GM12892 (cell line): ENCODE measurements at regions not wholly inside any gene's neighbourhood (a gene's known extent, or its start where the extent isn't known, plus 50 kb on each side); places are given as distances from the start of the nearest gene placed in this dataset.

ENCODE experiments used
- DNase-seq: peaks from one replicate; pipeline ENCODE4 v3.0.0; 2011; ENCODE audit not compliant: insufficient read length
- FAIRE-seq: peaks from 2 replicates; lab custom pipeline; 2011; peaks lifted over from hg19 to GRCh38; lab: Jason Lieb, UNC
- POLR2A ChIP-seq: IDR thresholded peaks from 2 replicates; pipeline ENCODE4 v1.6.1; 2011; ENCODE audit warnings: low read depth, low read length, control low read depth
- POLR2AphosphoS5 ChIP-seq: IDR thresholded peaks from 2 replicates; pipeline ENCODE4 v1.6.1; 2011; ENCODE audit warnings: low read depth, low read length, control low read depth
- TAF1 ChIP-seq: IDR thresholded peaks from 2 replicates; pipeline ENCODE4 v1.6.1; 2011; ENCODE audit warnings: low read depth, mild to moderate bottlenecking, control low read depth, low read length, borderline replicate concordance

GRCh38 chr2:144683107-144683753 lies 163.3 kb upstream of the ZEB2 start:
- TF ChIP-seq POLR2A = no peak
- TF ChIP-seq TAF1 = no peak
- no peak for TF ChIP-seq POLR2AphosphoS5
- FAIRE-seq = no peak

DNA sequence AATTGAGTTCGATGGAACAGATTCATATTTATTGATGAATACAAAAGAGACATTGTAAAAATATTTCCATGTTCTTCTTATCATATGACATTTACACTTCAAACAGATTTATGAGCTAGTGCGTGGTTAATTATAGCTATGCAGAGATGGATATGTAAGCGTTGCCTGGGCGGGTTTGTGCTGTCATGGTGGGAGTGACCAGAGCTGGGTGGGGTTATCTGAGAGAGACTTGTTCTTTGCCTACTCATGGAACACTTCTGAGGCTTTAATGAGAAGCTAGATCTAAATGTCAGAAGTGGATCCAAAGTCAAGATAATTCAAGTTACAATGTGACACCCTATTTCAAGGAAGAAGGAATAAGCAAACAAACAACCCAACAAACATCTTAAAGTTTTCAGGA lies 162.3 kb upstream of the ZEB2 start:
- DNase-seq (no peak), FAIRE-seq (no peak)
- no peak for TF ChIP-seq POLR2AphosphoS5
- TF ChIP-seq TAF1 = no peak
- no peak for TF ChIP-seq POLR2A

More at GRCh38 chr2:144683107-144683753, 163.3 kb upstream of the ZEB2 start:
- DNase-seq = no peak

DNA sequence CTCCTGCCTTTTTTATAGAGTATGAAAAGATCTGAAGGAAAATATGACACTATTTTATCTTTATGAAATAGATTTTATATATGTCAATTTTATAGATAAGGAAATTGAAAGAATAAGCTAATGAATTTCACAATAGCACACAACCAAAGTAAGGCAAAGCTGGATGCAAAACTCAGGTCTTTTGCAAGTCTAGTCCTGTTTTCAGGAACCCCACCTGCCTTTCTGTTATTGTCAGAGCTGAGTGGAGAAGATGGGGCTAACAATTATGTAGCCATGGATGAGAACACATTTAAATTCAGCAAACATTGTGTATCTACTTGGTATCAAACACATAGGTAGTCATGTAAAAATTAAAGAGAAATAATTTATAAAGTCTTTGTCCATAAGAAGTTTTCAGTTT lies 161.5 kb upstream of the ZEB2 start:
- no peak for TF ChIP-seq TAF1
- no peak for TF ChIP-seq POLR2AphosphoS5
- no peak for TF ChIP-seq POLR2A
- FAIRE-seq (no peak), DNase-seq (no peak)

DNA sequence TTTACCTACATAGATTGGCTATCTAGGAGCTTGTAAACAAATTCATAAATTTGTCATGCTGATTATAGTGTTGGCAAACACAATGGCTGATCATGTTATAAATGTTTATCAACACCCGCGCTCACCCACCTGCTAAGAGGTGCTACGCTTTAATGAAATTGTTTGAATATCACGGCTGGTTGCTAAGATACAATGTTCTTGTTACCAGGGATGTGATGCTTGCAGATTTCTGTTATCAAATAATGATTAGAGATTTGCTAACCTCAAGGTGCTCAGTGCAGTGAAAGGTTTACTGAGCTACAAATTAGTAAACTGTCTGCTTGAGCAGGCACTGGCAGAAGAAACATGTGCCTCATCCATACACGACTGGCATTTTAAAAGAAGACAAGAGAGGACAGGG lies 160.0 kb upstream of the ZEB2 start:
- FAIRE-seq (no peak), DNase-seq (no peak)

GRCh38 chr2:144678736-144679135 lies 158.8 kb upstream of the ZEB2 start:
- TF ChIP-seq POLR2AphosphoS5 = no peak
- DNase-seq (no peak), FAIRE-seq (no peak)

More for the DNA sequence above, 160.0 kb upstream of the ZEB2 start:
- TF ChIP-seq POLR2AphosphoS5 (no peak), TAF1 (no peak), POLR2A (no peak)

DNA sequence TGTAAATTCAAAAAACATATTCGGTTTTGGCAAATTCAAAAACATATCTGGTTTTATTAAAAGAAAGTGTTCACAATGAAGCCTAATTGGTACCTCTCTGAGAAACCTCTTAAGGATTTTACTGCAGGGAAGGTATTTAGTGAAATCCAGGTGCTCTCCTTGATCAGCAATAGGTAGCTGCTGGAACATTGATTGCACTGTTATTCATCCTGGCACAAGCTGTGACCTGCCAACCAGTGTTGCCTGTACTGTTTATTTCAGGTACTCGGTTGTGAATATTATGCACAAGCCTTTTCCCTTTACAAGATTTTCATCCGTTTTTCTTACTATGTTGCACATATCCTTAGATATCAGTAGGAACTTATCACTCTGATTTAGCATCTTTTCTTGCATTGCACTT lies 155.8 kb upstream of the ZEB2 start:
- TF ChIP-seq POLR2A (no peak), POLR2AphosphoS5 (no peak), TAF1 (no peak)
- no peak for DNase-seq
- FAIRE-seq = no peak

DNA sequence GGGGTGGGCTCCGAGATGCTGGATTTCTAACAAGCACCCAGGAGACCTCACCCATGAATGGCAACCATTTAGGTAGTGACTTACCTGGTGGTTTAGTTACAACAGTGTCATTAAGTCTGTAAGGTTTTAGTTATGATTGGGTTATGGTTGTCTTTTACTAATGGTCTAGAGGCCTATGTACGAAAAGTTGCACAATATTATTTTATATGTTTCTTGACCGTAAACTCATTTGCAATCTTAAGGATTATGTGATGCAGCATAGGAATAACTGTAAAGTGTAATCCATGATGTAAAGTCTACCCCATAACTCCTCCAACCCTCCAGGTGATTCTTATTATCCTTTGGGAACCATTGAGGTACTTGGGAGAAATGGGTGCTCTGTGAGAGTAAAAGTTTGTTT lies 155.4 kb upstream of the ZEB2 start:
- DNase-seq = no peak
- no peak for FAIRE-seq
- TF ChIP-seq TAF1 (no peak), POLR2AphosphoS5 (no peak), POLR2A (no peak)

- FAIRE-seq (no peak), DNase-seq (no peak)
- TF ChIP-seq POLR2AphosphoS5 = no peak
- no peak for TF ChIP-seq TAF1
- TF ChIP-seq POLR2A = no peak
These were observed 154.2 kb upstream of the ZEB2 start for GRCh38 chr2:144674071-144674470.

DNA sequence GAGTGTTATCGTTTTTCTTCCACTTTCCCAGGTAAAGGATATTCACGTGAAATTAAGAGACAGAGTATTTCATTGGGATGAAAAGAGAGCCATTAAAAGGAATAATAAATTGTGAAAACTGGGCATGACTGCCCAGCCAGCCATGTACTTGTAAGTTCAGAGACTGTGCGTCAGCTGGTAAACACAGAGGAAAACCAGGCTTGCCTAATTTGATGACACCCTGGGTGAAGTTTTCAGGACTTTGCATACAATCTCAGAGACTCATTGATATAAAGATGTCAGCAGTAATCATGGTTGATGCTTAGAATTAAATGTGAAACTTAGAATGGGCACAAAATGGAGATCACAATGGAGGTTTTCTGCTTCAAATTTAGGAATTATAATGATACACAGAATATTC lies 153.5 kb upstream of the ZEB2 start:
- no peak for TF ChIP-seq POLR2A
- TF ChIP-seq TAF1 = no peak
- no peak for TF ChIP-seq POLR2AphosphoS5
- no peak for FAIRE-seq
- no peak for DNase-seq

- DNase-seq (no peak), FAIRE-seq (no peak)
- TF ChIP-seq POLR2A (no peak), TAF1 (no peak), POLR2AphosphoS5 (no peak)
These were observed 152.0 kb upstream of the ZEB2 start for GRCh38 chr2:144671695-144672455.

DNA sequence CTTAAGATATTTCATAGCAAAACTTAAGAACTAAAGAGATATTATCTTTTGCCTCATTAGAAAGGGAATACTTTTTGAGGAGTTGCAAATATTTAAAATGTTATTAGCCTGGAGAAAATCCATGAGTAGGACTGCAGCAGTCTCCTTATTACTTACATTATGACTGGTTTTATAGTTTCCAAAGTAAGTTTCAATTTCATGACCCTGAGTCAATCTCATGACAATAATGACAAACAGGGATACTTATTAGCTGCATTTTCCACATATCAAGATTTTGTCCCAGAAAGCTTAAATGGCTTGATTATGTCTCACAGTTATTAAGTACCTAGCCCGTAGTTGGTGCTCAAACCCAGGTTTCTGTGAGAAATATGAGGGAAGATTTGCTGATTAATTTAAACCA lies 150.8 kb upstream of the ZEB2 start:
- FAIRE-seq = no peak
- no peak for DNase-seq
- TF ChIP-seq TAF1 (no peak), POLR2AphosphoS5 (no peak), POLR2A (no peak)

DNA sequence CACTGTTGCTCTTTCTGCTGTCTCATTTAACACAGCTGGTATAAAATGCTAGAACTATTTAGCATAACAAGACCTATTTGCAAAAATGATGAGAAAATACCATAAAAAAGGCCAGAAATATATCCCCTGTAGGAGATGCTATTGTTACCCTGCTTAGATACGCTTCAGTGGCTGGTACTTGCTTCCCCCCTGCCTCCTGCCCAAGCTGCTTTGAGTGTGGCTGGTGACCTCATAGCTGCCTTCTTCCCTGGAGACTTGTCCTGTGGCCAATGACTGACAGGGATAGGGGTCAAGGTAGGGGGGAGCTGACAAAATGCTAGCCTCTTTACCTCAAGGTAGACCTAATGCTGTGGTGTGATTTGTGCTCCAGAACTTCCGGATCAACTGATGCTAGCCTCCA lies 150.2 kb upstream of the ZEB2 start:
- TF ChIP-seq POLR2AphosphoS5 (no peak), TAF1 (no peak), POLR2A (no peak)
- DNase-seq (no peak), FAIRE-seq (no peak)
